Activated T-helper 1 cell treated with Interleukin-2 at 50 U/mL for 16 hours (primary cell): ENCODE measurements at regions not wholly inside any gene's neighbourhood (a gene's known extent, or its start where the extent isn't known, plus 50 kb on each side); places are given as distances from the start of the nearest gene placed in this dataset.

ENCODE experiments used
- DNase-seq: peaks from one replicate; pipeline ENCODE4 v3.0.0-alpha.2; 2020; ENCODE audit warnings: low read depth

DNA sequence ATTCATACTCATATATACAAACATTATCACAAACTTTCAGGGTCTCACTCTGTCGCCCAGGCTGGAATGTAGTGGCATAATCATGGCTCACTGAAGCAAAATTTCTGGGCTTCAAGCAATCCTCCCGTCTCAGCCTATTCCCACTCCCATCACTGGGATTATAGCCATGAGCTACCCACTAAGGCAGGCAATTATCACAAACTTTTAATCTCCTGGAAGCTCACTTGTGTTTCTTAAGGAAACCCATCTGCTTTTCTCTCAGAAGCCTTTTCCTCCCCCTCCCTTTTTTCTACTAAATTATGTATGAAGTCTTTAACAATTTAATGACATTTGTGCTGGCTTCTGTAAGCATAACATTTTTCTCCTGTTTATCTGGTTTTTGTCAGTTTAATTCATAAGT lies 170.5 kb downstream of the AREG start:
- DNase-seq = no peak

DNA sequence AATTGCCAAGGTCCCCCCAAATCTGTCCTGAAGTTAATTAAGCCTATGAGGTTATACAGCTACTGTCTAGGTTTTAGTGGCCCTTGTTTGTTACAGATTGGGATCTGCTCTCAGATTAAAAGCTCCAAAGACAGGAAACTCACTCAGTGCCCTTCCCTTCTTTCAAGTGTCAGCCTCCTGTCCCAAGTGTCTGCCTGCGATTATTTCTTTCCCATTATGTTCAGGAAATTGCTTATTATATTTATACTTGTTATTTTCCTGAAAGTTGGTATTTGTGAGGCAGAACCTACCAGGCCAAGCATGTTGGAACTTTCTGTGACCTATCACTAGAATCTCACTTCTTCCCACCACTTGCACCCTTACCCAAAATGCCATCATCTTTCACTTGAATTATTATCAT lies 173.2 kb downstream of the AREG start:
- DNase-seq = no peak

DNA sequence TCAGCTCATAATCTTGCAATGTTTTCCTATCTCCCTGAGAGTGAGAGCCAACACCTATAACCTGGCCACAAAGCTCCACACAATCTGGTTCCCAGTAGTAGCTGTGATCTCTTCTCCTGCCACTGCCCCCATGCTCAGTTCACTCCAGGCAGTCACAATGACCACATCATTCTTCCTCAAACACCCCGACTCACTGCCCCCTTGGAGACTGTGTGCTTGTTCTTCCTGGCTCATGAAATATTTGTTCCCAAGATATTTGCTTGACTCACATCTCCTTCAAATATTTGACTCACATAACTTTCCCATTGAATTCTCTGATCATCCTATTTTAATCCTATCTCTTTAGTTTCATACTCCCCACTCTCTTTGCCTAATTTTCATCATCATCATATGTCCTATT lies 173.7 kb downstream of the AREG start:
- DNase-seq = no peak

DNA sequence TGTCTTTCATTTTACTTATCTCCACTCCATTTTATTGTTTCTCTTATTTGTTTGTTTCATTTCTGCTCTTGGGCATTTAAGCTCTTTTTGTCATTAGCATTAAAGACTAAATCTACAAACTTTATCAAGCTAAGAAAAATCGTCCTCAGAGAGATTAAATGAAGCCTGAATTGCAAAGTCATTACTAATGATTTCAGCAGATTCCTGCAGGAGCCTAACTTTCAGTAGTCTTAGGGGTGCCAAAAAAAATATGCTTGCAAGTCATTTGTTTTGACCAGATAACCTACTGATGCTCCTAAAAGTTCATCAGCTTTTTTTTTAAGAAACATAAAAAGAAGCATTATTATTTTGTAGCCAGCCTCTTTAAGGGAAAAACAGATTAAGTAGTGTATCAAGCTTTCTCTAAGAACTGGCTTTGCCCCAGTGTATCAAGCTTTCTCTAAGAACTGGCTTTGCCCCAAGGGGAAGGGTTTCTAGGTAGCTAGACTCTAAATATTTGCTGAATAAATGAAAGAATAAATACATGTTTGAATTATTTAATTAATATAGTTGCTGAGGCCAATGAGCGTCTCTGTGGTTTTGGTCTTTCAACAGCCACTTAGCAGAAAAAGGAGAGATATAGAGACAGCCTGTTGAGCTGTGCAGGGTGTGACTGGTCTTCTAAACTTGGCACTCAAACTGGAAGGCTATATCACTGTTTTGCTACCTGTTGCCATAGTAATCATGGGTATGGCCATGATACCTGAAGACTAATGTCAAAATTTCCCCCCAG lies 174.2 kb downstream of the BTC start:
- DNase-seq = no peak

DNA sequence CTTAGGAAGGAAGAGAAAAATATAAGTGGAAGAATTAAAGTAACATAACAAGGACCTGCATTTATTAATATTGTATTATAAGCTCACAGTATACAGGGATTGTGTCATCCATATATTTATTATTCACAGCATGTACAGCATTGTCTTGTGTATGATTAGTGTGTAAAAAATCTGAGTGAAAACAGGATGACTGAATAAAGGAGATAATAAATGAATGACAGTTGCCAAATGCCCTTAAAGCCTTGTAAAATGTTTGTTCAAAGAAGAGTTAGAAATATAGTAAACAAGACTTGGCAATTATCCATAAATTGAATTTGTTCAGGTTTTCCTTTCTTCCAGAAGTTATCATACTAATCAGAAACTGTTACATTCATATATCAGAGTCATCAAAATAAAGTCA lies 172.7 kb downstream of the BTC start:
- no peak for DNase-seq

DNA sequence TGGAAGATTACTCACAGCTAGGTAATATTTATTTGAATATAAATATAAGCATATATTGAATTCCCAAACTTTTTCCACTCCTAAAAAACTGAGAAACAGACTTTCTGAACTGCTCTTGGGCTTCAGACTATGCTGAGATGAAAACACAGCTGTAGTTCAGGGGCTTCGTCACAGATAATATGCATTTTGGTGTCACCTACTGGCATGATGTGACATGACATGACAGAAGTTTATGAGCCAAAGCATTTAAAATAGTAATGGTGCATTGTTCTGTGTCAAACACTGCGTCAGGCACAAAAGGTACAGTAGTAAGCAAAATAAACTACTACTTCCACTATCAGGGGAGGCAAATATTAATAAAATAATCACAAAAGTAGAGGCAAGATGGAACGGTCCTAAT lies 171.3 kb downstream of the BTC start:
- no peak for DNase-seq

DNA sequence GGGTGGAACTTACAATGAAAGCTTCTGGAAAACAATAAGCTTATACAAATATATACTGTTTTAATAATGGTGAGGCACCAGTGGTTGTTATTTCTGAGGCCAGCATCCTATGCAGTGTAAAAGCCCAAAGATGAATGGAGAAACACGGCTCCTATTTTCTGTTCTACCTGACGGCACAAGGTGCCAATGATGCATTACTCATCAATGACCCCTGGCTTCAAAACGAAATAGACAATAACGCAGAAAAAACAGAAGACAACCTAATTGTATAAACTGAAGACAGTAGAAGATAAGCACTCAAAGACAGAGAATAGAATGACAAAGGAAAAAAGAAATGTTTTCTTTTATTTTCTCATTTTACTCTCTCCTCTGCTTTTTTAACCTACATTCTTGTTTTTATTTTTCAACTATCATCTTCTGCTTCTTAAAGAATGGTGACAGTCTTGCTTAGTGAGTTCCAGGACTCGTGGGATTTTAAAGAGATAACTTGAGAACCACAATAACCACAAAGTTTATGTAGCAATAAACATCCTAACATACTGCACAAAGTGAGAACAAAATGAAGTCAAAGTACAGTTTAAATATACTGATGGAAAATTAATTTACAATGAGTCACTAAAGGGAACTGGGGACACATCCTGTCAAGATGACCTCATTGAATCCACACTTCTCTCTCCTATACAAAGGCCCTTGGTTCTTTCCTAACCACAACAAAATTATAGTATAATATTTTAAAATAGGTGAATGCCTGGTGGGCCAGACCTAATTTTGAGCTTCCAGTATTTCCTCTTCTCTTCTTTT lies 169.8 kb downstream of the BTC start:
- DNase-seq = no peak

DNA sequence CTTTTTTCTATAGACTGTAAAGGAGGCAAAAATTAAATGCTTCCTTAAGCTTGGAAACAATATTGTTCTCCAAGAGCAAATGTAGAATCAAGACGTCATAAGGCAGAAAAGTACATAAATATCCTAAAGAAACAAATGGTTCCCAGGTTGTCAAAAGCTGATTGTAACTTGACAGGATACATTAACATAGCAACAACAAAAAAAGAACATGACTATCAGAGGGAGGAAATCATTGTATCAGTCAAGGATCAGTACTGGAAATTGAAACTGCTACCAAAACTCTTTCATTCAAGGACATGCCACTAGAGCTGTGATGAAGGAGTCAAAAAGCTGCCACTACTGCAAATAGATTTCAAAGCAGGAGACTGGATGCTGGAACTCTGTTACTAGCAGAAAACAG lies 168.3 kb downstream of the BTC start:
- no peak for DNase-seq

DNA sequence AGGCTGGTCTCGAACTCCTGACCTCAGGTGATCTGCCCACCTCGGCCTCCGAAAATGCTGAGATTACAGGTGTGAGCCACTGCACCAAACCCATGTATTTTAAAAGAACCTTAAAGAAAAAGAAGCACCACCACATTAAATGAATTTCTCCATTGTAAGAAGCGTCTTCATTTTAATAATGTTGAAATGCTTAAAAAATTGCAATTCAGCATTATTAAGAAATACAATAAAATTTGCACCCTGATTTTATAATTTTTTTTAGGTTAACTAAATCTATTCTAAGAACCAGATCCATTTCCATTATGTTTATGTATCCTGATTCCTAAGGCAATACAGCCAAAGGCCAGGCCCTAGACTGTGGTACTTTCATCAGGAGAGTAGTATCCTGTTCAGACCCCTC lies 167.2 kb downstream of the BTC start:
- no peak for DNase-seq

DNA sequence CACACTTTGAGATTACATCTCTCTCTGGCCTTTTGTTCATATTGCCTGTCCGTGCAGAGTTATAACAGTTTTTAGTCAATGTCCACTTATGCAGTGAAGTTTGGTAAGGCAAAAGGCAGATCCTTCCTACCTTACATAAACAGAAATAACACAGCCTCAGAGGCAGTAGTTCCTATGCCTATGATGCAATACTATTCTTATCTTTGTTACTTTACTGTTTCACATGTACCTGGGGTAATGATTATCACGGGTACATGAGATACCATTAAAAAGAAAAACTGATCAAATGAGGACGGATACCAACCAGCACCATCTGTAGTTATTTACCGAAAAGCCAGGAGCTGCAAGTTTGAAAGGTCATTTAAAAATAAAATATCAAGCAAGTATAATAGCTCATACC lies 166.8 kb downstream of the BTC start:
- DNase-seq = no peak

DNA sequence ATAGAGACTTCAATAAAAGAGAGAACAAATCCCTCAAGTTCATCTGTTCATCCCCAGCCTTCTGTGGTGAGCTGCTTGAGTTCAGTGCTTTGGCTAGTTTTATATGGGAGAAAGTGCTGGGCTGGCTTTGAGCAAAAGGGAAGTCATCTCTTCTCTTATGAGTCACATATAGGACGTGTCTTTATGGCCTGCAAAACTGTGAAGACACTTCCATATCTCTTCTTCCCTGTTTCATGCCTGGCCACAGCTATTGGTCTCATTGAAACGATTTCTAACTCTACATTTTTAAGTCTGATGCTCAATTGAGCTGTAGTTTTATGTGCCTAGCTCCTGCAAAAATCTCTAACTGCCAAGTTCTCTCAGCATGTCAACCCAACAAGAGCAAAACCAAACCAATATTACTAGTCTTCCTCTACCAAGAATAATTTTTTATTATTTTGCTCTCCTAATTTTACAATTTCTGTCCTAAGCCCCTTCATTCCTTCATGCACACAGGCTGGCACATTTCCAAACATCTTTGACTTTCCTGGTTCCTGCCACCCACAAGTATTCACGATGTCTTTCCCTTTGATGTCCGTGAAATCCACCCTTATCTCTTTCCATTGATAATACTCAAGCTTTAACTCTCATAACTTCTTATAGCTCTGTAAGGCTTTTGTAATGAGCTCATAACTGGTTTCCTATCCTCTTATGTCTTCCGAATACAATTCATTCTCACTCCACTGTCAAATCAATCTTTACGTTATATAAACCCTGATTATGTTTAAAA lies 165.3 kb downstream of the BTC start:
- no peak for DNase-seq

DNA sequence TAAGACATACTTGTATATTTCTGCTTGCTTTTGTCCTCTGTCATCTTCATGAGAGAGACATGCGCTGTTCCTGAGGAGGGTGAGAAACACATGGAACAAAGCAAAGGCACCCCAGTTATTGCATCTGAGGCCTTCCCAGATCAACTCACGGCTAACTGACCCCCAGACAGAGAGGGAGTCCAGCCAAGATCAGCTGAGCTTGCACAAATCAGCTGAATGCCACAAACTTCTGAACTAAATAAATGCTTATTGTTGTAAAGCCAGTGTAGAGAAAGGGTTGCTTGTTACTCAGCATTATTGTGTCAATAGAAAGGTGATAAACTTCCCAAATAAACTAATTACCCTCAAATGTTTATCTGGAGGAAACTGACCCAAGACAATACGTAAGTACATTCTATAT lies 163.8 kb downstream of the BTC start:
- DNase-seq = no peak

DNA sequence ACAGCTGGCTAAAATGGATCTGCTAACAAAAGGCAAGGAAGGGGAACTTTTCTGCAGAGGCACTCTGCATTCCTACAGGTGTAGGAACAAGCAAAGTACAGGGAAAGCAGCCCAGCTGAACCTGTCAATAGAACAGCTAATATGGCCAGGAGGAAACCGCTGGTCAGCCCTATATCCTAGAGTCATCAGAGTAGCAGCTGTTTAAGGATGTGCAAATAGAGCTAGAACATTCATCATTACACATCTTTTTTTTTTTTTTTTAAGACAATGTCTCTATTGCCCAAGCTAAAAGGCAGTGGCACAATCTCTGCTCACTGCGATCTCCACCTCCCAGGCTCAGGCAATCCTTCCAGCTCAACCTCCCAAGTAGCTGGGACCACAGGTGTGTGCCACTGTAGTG lies 163.0 kb downstream of the BTC start:
- DNase-seq = no peak

DNA sequence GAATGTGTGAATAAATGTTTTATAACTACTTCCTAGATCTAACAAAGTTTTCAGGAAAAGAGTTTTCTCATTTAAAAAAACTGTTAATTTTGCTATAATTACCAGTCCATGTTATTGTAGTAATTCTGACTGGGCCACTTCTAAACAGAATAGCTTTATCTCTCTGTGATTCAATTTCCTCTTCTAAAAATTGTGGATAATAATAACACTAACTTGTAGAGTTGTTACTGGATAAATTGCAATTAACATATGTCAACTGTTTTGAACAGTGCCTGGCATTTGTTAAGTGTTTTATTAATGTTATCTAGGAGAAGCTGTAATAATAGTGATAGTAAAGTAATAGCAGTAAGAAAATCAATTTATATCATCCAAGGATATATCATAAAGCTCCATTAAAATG lies 162.3 kb downstream of the BTC start:
- no peak for DNase-seq

DNA sequence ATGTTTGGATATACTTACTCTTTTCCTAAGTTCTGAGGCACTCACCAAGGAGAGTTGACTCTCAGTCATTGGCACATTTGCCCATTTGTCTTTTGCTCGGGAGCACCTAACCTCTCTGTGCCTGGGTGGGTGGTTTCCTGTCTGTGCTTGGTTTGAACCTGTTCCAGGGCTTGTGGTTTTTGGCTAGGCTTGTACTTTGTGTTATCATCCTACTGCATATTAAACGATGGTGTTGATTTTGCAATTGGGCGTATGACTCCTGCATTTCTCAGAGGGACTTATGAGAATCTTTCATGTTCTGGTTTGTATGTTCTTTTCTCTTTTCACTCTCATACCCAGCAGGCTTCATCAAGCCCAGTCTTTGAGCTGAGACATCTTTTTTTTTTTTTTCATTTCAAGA lies 161.7 kb downstream of the BTC start:
- DNase-seq = no peak

DNA sequence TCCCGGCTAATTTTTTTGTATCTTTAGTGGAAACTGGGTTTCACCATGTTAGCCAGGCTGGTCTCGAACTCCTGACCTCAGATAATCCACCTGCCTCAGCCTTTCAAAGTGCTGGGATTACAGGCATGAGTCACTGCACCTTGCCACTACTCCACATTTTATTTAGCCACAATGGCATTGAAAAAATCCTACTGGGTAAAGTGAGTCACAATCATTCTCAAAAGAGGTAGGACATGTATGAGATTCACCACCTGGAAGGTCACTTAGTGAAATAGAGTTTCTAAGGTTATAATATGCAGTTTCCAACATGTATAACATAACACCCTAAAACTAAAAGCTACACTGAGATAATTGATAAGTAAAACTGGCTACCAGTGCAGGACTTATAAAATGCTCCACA lies 159.2 kb downstream of the BTC start:
- DNase-seq = no peak

DNA sequence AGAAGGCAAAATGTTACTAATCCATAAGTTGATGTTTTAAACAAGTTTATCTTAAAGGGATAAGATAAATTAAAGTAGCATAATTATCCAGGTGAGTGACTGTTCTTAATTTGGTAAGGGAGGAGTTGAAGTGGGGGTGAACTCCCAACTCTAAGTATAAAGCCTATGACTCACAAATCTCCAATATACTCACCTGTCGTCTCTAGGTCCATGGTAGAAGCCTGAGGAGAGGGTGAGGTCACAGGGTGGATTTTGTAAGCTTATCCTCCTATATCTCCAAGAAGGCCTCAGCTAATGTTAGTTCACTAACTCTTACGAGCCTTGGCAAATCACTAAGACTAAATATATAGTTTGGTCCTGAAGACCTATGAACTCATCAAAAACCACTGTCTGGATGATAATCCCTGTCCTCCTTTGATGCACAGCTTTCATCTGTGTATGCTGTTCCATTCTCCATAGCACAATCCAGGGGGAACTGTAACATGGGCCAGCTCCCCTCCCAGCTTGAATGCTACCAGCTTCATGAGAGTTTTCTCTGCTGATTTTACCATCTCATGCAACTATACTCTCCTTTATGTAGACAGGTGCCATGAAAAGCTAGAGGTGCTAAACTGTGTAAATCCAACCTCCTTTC lies 158.7 kb downstream of the BTC start:
- DNase-seq = no peak

DNA sequence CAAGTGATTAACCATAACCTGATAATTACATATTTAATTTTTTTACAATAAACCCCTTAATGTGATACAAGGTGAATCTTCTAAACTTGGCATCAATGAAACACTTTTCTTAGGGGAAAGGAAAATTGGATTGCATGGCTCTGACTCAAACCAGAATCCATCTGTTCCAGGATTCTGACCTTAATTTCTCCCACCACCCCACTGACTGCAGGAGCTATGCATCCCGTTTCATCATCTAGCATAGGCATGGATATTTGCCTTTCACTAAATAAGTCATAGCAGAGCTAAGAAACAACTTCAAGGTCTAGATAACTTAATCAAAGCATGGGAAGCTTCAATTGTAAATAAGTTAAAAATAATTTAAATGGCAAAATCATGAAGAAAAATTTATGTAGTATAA lies 156.3 kb downstream of the BTC start:
- no peak for DNase-seq

DNA sequence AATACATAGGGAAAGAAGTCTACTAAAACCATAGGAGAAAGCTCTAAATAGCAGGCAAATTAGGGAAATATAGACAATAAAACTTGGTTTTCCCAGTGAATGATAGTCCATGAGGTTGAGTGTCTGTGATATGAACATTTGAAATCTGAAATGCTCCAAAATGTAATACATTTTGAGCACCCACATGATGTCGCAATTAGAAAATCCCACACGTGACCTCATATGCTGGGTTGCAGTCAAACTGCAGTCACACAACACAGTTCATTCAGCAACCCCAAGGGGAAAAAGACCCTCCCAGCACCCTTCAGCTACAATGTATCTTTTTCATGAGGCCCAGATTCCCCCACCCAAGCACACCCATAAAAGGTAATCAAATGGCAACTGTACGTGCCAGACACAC lies 155.6 kb downstream of the BTC start:
- no peak for DNase-seq

DNA sequence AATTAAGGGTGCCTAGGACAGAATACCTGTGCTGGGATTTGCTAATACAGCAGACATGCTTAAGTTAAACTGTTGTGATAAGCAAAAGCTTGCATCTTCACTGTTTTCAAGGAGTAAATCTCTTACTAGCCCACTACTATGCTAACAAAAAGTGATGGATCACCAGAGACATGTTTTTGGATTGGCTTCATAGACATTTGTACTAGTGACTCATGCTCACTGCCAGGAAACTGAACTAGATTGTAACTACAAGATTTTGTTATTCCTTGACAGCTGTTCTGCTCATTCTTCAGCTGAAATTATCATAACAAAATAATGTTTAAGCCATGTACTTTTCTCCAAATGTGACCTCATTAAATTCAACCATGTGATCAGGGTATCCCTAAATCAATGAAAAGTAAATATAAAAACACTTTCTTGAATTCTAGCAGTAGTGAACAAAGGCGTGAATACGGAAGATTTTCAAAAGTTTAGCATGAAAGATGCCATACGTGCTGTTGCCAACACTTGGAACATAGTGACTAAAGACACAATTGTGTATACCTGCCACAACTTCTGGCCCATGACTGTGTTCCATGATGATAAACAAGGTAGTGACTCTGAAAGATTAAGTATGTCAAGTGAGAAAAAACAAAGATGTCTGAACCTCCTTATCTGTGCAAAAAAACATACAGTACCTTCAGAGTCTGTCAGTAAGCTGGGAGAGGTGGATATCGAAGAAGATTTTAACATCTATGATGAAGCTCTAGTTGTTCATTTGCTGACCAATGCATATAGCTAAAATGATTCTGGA lies 154.0 kb downstream of the BTC start:
- no peak for DNase-seq

DNA sequence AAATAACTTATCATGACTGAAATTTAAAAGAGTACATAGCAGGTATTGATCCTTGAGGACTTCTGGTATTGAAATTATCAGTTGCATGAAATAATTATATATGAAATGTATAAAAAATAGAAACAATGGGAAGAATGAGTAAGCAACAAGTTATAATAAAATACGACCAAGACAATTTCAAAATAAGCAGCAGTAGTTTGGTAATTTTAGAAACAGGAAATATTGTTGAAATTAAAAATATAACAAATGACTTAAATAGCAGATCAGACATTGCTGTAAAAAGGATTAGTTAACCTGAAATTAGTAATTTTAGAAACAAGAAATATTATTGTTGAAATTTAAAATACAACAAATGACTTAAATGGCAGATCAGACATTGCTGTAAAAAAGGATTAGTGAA lies 152.3 kb downstream of the BTC start:
- DNase-seq = no peak

DNA sequence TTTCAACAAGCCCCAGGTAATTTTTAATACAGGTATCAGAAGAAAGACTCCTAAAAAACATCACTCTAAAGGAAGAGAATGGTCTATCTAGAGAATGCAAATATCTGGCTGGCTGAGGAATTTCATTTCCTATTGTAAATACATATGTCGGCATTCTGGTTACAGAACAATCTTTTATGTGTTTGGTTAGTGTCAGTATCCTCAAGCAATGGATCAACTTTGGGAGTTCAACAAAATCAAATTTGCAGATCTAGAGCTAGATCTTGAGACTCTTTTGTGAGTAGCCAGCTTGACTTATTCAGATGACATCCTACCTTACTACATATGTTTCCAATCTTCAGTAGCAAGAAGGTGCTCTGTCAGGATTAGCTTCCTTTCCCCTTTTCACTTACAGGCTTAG lies 145.1 kb downstream of the BTC start:
- no peak for DNase-seq
